Loucy (cell line): ENCODE measurements at regions not wholly inside any gene's neighbourhood (a gene's known extent, or its start where the extent isn't known, plus 50 kb on each side); places are given as distances from the start of the nearest gene placed in this dataset.

Experiments
- H2AFZ ChIP-seq: fragments of 200-600 bp; sonication (generic); 2 replicates; pipeline ENCODE4 v1.6.0; 2016; ENCODE audit warnings: antibody characterized with exemption, mild to moderate bottlenecking, low read length, moderate library complexity
- H3F3A ChIP-seq: fragments of 200-600 bp; 2 replicates; pipeline ENCODE4 v1.6.0; 2016; ENCODE audit warnings: antibody characterized with exemption, low read depth, mild to moderate bottlenecking
- H3K27me3 ChIP-seq: fragments of 200-600 bp; sonication (generic); 2 replicates; pipeline ENCODE4 v1.6.1; 2014; ENCODE audit warnings: low read length, mild to moderate bottlenecking; ENCODE audit not compliant: insufficient read depth, poor library complexity, severe bottlenecking
- H3K36me3 ChIP-seq: fragments of 200-600 bp; sonication (generic); 2 replicates; pipeline ENCODE4 v1.6.1; 2016; ENCODE audit warnings: low read length; ENCODE audit not compliant: insufficient read depth
- H3K4me1 ChIP-seq: fragments of 200-600 bp; sonication (generic); 2 replicates; pipeline ENCODE4 v1.5.1; 2014; ENCODE audit warnings: low read length, mild to moderate bottlenecking; ENCODE audit not compliant: insufficient read depth, poor library complexity, severe bottlenecking
- H3K4me2 ChIP-seq: fragments of 200-600 bp; sonication (generic); 2 replicates; pipeline ENCODE4 v1.6.0; 2014; ENCODE audit warnings: antibody characterized with exemption, low read length, low read depth, mild to moderate bottlenecking; ENCODE audit not compliant: poor library complexity, severe bottlenecking
- H3K4me3 ChIP-seq: fragments of 200-600 bp; sonication (generic); 2 replicates; pipeline ENCODE4 v1.5.1; 2014; ENCODE audit warnings: low read length, mild to moderate bottlenecking, mixed read lengths; ENCODE audit not compliant: poor library complexity, severe bottlenecking
- H3K79me2 ChIP-seq: fragments of 200-600 bp; sonication (generic); 2 replicates; pipeline ENCODE4 v1.6.1; 2014; ENCODE audit warnings: low read length; ENCODE audit not compliant: insufficient read depth
- H3K9ac ChIP-seq: fragments of 200-600 bp; sonication (generic); 2 replicates; pipeline ENCODE4 v1.6.0; 2014; ENCODE audit warnings: mild to moderate bottlenecking, low read depth, low read length, moderate library complexity; ENCODE audit not compliant: poor library complexity, severe bottlenecking
- H3K9me2 ChIP-seq: fragments of 200-600 bp; sonication (generic); replicated peaks from 2 replicates; pipeline ENCODE4 v1.6.1; 2016; ENCODE audit warnings: low read depth, low read length, mixed read lengths
- H3K9me3 ChIP-seq: fragments of 200-600 bp; sonication (generic); 2 replicates; pipeline ENCODE4 v1.6.1; 2014; ENCODE audit warnings: mild to moderate bottlenecking, antibody characterized with exemption, low read length, low read depth; ENCODE audit not compliant: insufficient read depth
- H4K20me1 ChIP-seq: fragments of 200-600 bp; sonication (generic); 2 replicates; pipeline ENCODE4 v1.6.0; 2014; ENCODE audit warnings: antibody characterized with exemption, low read length, mild to moderate bottlenecking; ENCODE audit not compliant: insufficient read depth, poor library complexity, severe bottlenecking
- CTCF ChIP-seq: fragments of 200-600 bp; sonication (generic); conservative IDR thresholded peaks from 2 replicates; pipeline ENCODE4 v1.5.1; 2014; ENCODE audit warnings: mild to moderate bottlenecking, antibody characterized with exemption, low read length
- EZH2phosphoT487 ChIP-seq: fragments of 200-600 bp; IDR thresholded peaks from 2 replicates; pipeline ENCODE4 v1.6.1; 2018; ENCODE audit warnings: antibody characterized with exemption, mild to moderate bottlenecking, moderate library complexity, borderline replicate concordance

- Histone ChIP-seq H3K9me2 (no peaks in the 10 kb centered on the region), H4K20me1 (no peaks in the 10 kb centered on the region), H3F3A (no peaks in the 10 kb centered on the region), H3K9ac (no peak overlapping the region), H3K4me3 (no peak overlapping the region), H2AFZ (no peak overlapping the region), H3K36me3 (no peaks in the 10 kb centered on the region), H3K9me3 (no peaks in the 10 kb centered on the region), H3K27me3 (no peaks in the 10 kb centered on the region), H3K79me2 (no peaks in the 10 kb centered on the region), H3K4me1 (no peaks in the 10 kb centered on the region), H3K4me2 (no peak overlapping the region)
- no peak for TF ChIP-seq EZH2phosphoT487
- TF ChIP-seq CTCF = no peak
These were observed 101.5 kb upstream of the EGR2 start for GRCh38 chr10:62917475-62918238.

- no peaks in the 10 kb centered on the region for H3K36me3 ChIP-seq
- no peaks in the 10 kb centered on the region for H3K79me2 ChIP-seq
- no peaks in the 10 kb centered on the region for H3K9me2 ChIP-seq
- H3K4me2 ChIP-seq = no peak overlapping the region
- no peak overlapping the region for H3K4me3 ChIP-seq
- H4K20me1 ChIP-seq = no peaks in the 10 kb centered on the region
- no peak overlapping the region for H3K9ac ChIP-seq
- H3K9me3 ChIP-seq = no peaks in the 10 kb centered on the region
- H3K4me1 ChIP-seq = no peaks in the 10 kb centered on the region
- H3F3A ChIP-seq = no peaks in the 10 kb centered on the region
- no peak overlapping the region for H2AFZ ChIP-seq
- TF ChIP-seq CTCF (no peak), EZH2phosphoT487 (no peak)
- H3K27me3 ChIP-seq = no peaks in the 10 kb centered on the region
These were observed 100.0 kb upstream of the EGR2 start for GRCh38 chr10:62916141-62916603.

- TF ChIP-seq EZH2phosphoT487 (no peak), CTCF (no peak)
- Histone ChIP-seq H3K9me3 (no peaks in the 10 kb centered on the region), H3K4me1 (no peaks in the 10 kb centered on the region), H3K79me2 (no peaks in the 10 kb centered on the region), H3K9ac (no peak overlapping the region), H2AFZ (no peak overlapping the region), H3K4me2 (no peak overlapping the region), H3K36me3 (no peaks in the 10 kb centered on the region), H3K27me3 (peaks cover under 1% of the 10 kb centered on the region), H3K9me2 (no peaks in the 10 kb centered on the region), H4K20me1 (no peaks in the 10 kb centered on the region), H3K4me3 (no peak overlapping the region), H3F3A (no peaks in the 10 kb centered on the region)
These were observed 99.0 kb upstream of the EGR2 start for GRCh38 chr10:62915158-62915557.
